Parathyroid adenoma (tissue), 2 donors: ENCODE measurements at regions not wholly inside any gene's neighbourhood (a gene's known extent, or its start where the extent isn't known, plus 50 kb on each side); places are given as distances from the start of the nearest gene placed in this dataset.

ENCODE experiments used
- H2AFZ ChIP-seq: fragments of 300-600 bp; sonication (generic); one replicate; pipeline ENCODE4 v1.7.0; 2017; ENCODE audit warnings: antibody characterized with exemption, mild to moderate bottlenecking
- H3K27ac ChIP-seq: fragments of 300-600 bp; sonication (generic); one replicate; pipeline ENCODE4 v1.7.0; 2017
- H3K27me3 ChIP-seq: fragments of 300-600 bp; sonication (generic); one replicate; pipeline ENCODE4 v1.7.0; 2017; ENCODE audit warnings: low read length; ENCODE audit not compliant: control insufficient read depth, insufficient read depth
- H3K36me3 ChIP-seq: fragments of 300-600 bp; sonication (generic); one replicate; pipeline ENCODE4 v1.7.0; 2017; ENCODE audit warnings: low read length; ENCODE audit not compliant: control insufficient read depth, insufficient read depth
- H3K4me1 ChIP-seq: fragments of 300-600 bp; sonication (generic); one replicate; pipeline ENCODE4 v1.7.0; 2017; ENCODE audit warnings: control low read depth
- H3K4me2 ChIP-seq: fragments of 300-600 bp; sonication (generic); one replicate; pipeline ENCODE4 v1.7.0; 2017; ENCODE audit warnings: low read length
- H3K4me3 ChIP-seq: fragments of 300-600 bp; sonication (generic); one replicate; pipeline ENCODE4 v1.7.0; 2017; ENCODE audit warnings: low read depth, low read length
- H3K79me2 ChIP-seq: fragments of 300-600 bp; sonication (generic); one replicate; pipeline ENCODE4 v1.7.0; 2017; ENCODE audit warnings: control low read depth
- H3K9ac ChIP-seq: fragments of 300-600 bp; sonication (generic); one replicate; pipeline ENCODE4 v1.7.0; 2017; ENCODE audit warnings: mild to moderate bottlenecking
- H3K9me3 ChIP-seq: fragments of 300-600 bp; sonication (generic); one replicate; pipeline ENCODE4 v1.7.0; 2017; ENCODE audit warnings: low read length; ENCODE audit not compliant: control insufficient read depth
- TF ChIP-seq, protein P1 (sequence below): fragments of 300-600 bp; sonication (generic); IDR thresholded peaks from one replicate; pipeline ENCODE4 v1.7.0; 2017; ENCODE audit warnings: antibody characterized with exemption, mild to moderate bottlenecking
- donor health status: primary hyperparathyroidism.

DNA sequence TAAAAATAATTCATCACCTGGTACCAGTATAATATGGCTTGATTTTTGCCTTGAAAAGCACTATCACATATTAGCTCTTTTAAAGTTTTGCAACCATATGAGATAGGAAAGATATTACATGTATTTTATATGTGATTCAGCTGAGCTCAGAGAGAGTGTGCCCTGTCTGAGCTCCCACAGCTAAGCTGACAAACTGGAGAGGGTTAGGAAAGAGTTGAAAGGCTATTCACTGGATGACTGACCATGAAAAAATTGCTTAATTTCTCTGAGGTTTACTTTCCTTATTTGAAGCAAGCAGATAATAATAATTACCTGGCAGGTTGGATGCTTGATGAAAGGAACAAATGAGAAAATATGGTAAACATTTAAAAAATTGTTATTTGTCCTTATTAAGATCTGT lies 97.4 kb upstream of the CCDC80 start:
- Histone ChIP-seq H3K4me3 (no peak overlapping the region), H2AFZ (no peak overlapping the region), H3K4me2 (no peak overlapping the region), H3K36me3 (no peaks in the 10 kb centered on the region), H3K9ac (no peak overlapping the region), H3K9me3 (no peaks in the 10 kb centered on the region), H3K27me3 (no peaks in the 10 kb centered on the region), H3K79me2 (no peaks in the 10 kb centered on the region), H3K4me1 (no peaks in the 10 kb centered on the region), H3K27ac (no peak overlapping the region)
- TF ChIP-seq, protein P1, sequence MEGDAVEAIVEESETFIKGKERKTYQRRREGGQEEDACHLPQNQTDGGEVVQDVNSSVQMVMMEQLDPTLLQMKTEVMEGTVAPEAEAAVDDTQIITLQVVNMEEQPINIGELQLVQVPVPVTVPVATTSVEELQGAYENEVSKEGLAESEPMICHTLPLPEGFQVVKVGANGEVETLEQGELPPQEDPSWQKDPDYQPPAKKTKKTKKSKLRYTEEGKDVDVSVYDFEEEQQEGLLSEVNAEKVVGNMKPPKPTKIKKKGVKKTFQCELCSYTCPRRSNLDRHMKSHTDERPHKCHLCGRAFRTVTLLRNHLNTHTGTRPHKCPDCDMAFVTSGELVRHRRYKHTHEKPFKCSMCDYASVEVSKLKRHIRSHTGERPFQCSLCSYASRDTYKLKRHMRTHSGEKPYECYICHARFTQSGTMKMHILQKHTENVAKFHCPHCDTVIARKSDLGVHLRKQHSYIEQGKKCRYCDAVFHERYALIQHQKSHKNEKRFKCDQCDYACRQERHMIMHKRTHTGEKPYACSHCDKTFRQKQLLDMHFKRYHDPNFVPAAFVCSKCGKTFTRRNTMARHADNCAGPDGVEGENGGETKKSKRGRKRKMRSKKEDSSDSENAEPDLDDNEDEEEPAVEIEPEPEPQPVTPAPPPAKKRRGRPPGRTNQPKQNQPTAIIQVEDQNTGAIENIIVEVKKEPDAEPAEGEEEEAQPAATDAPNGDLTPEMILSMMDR = no peak

DNA sequence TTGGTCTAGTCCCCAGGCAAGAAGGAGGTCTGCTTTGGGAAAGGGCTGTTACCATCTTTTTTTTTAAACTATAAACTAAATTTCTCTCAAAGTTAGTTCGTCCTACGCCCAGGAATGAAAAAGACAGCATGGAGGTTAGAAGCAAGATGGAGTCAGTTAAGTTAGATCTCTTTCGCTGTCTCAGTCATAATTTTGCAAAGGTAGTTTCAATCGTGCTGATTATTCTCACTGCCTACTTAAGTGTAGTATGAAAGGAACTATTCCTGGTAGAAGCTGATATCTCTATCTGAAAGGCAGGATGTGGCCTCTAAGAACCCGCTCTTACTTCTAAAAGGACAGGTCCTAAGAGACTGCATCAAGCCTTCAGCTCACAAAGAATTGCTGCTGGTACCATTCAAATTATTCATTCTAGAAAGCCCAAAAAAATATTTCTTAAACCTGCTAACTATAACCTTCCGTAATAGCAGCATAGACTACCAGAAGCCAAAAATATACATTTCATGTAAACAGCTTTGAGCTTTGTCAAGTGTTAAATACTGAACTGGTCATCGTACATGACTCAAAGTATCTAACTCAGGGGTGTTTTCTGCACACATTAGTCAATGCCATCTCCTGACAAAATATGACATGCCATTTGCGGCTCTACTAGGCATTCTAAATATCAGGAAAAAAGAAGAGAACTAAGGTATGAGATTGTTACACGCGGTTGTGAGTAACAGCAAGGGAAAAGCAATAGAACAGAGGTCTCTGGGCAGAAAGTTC lies 96.0 kb upstream of the CCDC80 start:
- TF ChIP-seq, protein P1 = no peak
- H3K36me3 ChIP-seq = no peaks in the 10 kb centered on the region
- H3K9ac ChIP-seq = no peak overlapping the region
- no peak overlapping the region for H2AFZ ChIP-seq
- H3K4me3 ChIP-seq = no peak overlapping the region
- no peaks in the 10 kb centered on the region for H3K9me3 ChIP-seq
- H3K27ac ChIP-seq = no peak overlapping the region
- H3K4me2 ChIP-seq = no peak overlapping the region
- H3K79me2 ChIP-seq = no peaks in the 10 kb centered on the region
- H3K27me3 ChIP-seq = no peaks in the 10 kb centered on the region
- no peaks in the 10 kb centered on the region for H3K4me1 ChIP-seq

DNA sequence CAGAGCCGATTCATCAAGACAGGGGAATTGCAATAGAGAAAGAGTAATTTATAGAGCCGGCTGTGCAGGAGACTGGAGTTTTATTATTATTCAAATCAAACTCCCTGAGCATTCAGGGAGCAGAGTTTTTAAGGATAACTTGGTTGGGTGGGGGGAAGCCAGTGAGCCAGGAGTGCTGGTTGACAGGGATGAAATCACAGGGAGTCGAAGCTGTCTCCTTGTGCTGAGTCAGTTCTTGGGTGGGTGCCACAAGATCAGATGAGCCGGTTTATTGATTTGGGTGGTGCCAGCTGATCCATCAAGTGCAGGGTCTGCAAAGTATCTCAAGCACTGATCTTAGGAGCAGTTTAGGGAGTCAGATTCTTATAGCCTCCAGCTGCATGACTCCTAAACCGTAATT lies 95.4 kb upstream of the CCDC80 start:
- Histone ChIP-seq H3K27ac (no peak overlapping the region), H3K4me1 (no peaks in the 10 kb centered on the region)

DNA sequence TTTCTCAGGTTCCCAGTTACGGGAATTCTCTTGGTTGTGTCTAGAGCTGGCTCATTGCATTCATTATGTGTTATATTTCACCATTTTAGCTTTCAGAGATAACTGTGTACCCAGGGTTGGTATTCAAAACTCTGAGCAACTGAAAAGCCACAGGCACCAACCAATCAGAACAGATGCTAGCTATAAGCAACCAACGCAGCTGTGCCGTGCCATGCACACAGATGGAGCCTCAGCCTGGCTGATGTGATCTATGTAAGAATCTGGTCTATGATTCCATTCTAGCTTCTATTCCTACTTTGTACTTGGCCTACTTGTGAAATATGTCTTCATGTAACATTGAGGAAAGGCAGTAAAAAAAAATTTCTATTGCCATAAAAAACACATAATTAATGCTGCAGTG lies 95.0 kb upstream of the CCDC80 start:
- no peak overlapping the region for H3K9ac ChIP-seq
- TF ChIP-seq, protein P1 = no peak
- H3K27ac ChIP-seq = no peak overlapping the region
- H3K36me3 ChIP-seq = no peaks in the 10 kb centered on the region
- no peaks in the 10 kb centered on the region for H3K9me3 ChIP-seq
- no peak overlapping the region for H3K4me3 ChIP-seq
- H3K27me3 ChIP-seq = no peaks in the 10 kb centered on the region
- H3K79me2 ChIP-seq = no peaks in the 10 kb centered on the region
- no peak overlapping the region for H3K4me2 ChIP-seq
- H2AFZ ChIP-seq = no peak overlapping the region
- no peaks in the 10 kb centered on the region for H3K4me1 ChIP-seq

More for the DNA sequence above, 95.4 kb upstream of the CCDC80 start:
- TF ChIP-seq, protein P1 = no peak
- H3K4me3 ChIP-seq = no peak overlapping the region
- no peaks in the 10 kb centered on the region for H3K36me3 ChIP-seq
- no peak overlapping the region for H3K4me2 ChIP-seq
- no peak overlapping the region for H3K9ac ChIP-seq
- H3K9me3 ChIP-seq = no peaks in the 10 kb centered on the region
- no peaks in the 10 kb centered on the region for H3K79me2 ChIP-seq
- no peaks in the 10 kb centered on the region for H3K27me3 ChIP-seq
- H2AFZ ChIP-seq = no peak overlapping the region
